HEK293 (cell line): ENCODE measurements at regions not wholly inside any gene's neighbourhood (a gene's known extent, or its start where the extent isn't known, plus 50 kb on each side); places are given as distances from the start of the nearest gene placed in this dataset.

Source experiments
- BCL11A ChIP-seq: fragments of 450-650 bp; formaldehyde crosslinking; IDR thresholded peaks from 2 replicates; pipeline ENCODE4 v1.5.1; 2016; ENCODE audit warnings: low read depth, missing biosample characterization, missing genetic modification characterization
- GLIS1 ChIP-seq: fragments of 450-650 bp; formaldehyde crosslinking; IDR thresholded peaks from 2 replicates; pipeline ENCODE4 v1.5.1; 2016; ENCODE audit warnings: missing biosample characterization, missing genetic modification characterization
- HIC1 ChIP-seq: fragments of 450-650 bp; formaldehyde crosslinking; IDR thresholded peaks from 2 replicates; pipeline ENCODE4 v1.5.1; 2016; ENCODE audit warnings: missing biosample characterization, missing genetic modification characterization
- IKZF3 ChIP-seq: fragments of 450-650 bp; IDR thresholded peaks from 2 replicates; pipeline ENCODE4 v1.5.0; 2018; ENCODE audit warnings: missing biosample characterization, mild to moderate bottlenecking, missing genetic modification characterization, moderate library complexity
- OSR2 ChIP-seq: fragments of 450-650 bp; formaldehyde crosslinking; IDR thresholded peaks from 2 replicates; pipeline ENCODE4 v1.5.1; 2016; ENCODE audit warnings: missing biosample characterization, missing genetic modification characterization
- OVOL3 ChIP-seq: fragments of 450-650 bp; formaldehyde crosslinking; IDR thresholded peaks from 2 replicates; pipeline ENCODE4 v1.5.1; 2016; ENCODE audit warnings: missing biosample characterization, missing genetic modification characterization
- REPIN1 ChIP-seq: fragments of 450-650 bp; formaldehyde crosslinking; IDR thresholded peaks from 2 replicates; pipeline ENCODE4 v1.5.1; 2017; ENCODE audit warnings: missing biosample characterization, missing genetic modification characterization, low read depth
- TCF7L2 ChIP-seq: IDR thresholded peaks from 2 replicates; pipeline ENCODE4 v1.6.1; 2011; ENCODE audit warnings: low read depth, mild to moderate bottlenecking, inconsistent platforms, low read length, moderate library complexity, borderline replicate concordance
- WT1 ChIP-seq: fragments of 450-650 bp; formaldehyde crosslinking; IDR thresholded peaks from 2 replicates; pipeline ENCODE4 v1.5.1; 2016; ENCODE audit warnings: missing biosample characterization, missing genetic modification characterization
- ZEB2 ChIP-seq: fragments of 450-650 bp; formaldehyde crosslinking; IDR thresholded peaks from 2 replicates; pipeline ENCODE4 v1.5.1; 2016; ENCODE audit warnings: missing biosample characterization, missing genetic modification characterization
- ZFHX2 ChIP-seq: fragments of 450-650 bp; formaldehyde crosslinking; conservative IDR thresholded peaks from 2 replicates; pipeline ENCODE4 v1.5.1; 2016; ENCODE audit warnings: missing biosample characterization, missing genetic modification characterization
- ZFP69B ChIP-seq: fragments of 450-650 bp; formaldehyde crosslinking; IDR thresholded peaks from 2 replicates; pipeline ENCODE4 v1.5.1; 2016; ENCODE audit warnings: missing biosample characterization, missing genetic modification characterization
- ZNF24 ChIP-seq: fragments of 450-650 bp; formaldehyde crosslinking; IDR thresholded peaks from 2 replicates; pipeline ENCODE4 v1.5.1; 2016; ENCODE audit warnings: missing biosample characterization, missing genetic modification characterization
- ZNF449 ChIP-seq: fragments of 450-650 bp; formaldehyde crosslinking; IDR thresholded peaks from 2 replicates; pipeline ENCODE4 v1.5.1; 2017; ENCODE audit warnings: missing biosample characterization, mild to moderate bottlenecking, missing genetic modification characterization, moderate library complexity
- ZNF518A ChIP-seq: fragments of 450-650 bp; formaldehyde crosslinking; conservative IDR thresholded peaks from 2 replicates; pipeline ENCODE4 v1.5.1; 2016; ENCODE audit warnings: low read depth, missing biosample characterization, missing genetic modification characterization
- ZNF580 ChIP-seq: fragments of 450-650 bp; formaldehyde crosslinking; IDR thresholded peaks from 2 replicates; pipeline ENCODE4 v1.5.1; 2016; ENCODE audit warnings: missing biosample characterization, missing genetic modification characterization
- ZNF585B ChIP-seq: fragments of 450-650 bp; formaldehyde crosslinking; IDR thresholded peaks from 2 replicates; pipeline ENCODE4 v1.5.1; 2016; ENCODE audit warnings: missing biosample characterization, missing genetic modification characterization
- ZNF629 ChIP-seq: fragments of 450-650 bp; formaldehyde crosslinking; IDR thresholded peaks from 2 replicates; pipeline ENCODE4 v1.5.1; 2017; ENCODE audit warnings: missing biosample characterization, missing genetic modification characterization
- ZSCAN30 ChIP-seq: fragments of 450-650 bp; IDR thresholded peaks from 2 replicates; pipeline ENCODE4 v1.5.1; 2018; ENCODE audit warnings: missing biosample characterization, mild to moderate bottlenecking, missing genetic modification characterization, moderate library complexity
- ZXDB ChIP-seq: fragments of 450-650 bp; formaldehyde crosslinking; IDR thresholded peaks from 2 replicates; pipeline ENCODE4 v1.5.1; 2016; ENCODE audit warnings: missing biosample characterization, missing genetic modification characterization
- TF ChIP-seq, protein P1 (sequence below): fragments of 450-650 bp; formaldehyde crosslinking; IDR thresholded peaks from 2 replicates; pipeline ENCODE4 v1.5.1; 2017; ENCODE audit warnings: missing biosample characterization, missing genetic modification characterization
- TF ChIP-seq, protein P2 (sequence below): fragments of 450-650 bp; formaldehyde crosslinking; IDR thresholded peaks from 2 replicates; pipeline ENCODE4 v1.5.1; 2016; ENCODE audit warnings: missing biosample characterization, missing genetic modification characterization

GRCh38 chr10:33388382-33388781 lies 53.9 kb upstream of the NRP1 start (continued):
- peak; percentile 94 for TF ChIP-seq BCL11A (tag by site-specific recombination)
- peak; percentile 96 for TF ChIP-seq ZXDB
- no peak for TF ChIP-seq ZNF585B (tag by site-specific recombination)
- TF ChIP-seq WT1 (tag by site-specific recombination), result peak; percentile 90
- TF ChIP-seq ZNF449 (tag by site-specific recombination), result peak; percentile 21; the same call in 1 of the 2 replicates
- TF ChIP-seq GLIS1 (tag by site-specific recombination), result peak; percentile 23; the same call in 1 of the 2 replicates
- TF ChIP-seq ZNF24 (tag by site-specific recombination), result no peak
- 0 out of 2 replicates have a peak, but pooled peaks have one; percentile 11 for TF ChIP-seq REPIN1
- 0 out of 2 replicates have a peak, but pooled peaks have one; percentile 51 for TF ChIP-seq ZFP69B (tag by site-specific recombination)
- TF ChIP-seq HIC1 (tag by site-specific recombination), result peak; percentile 85
- no peak for TF ChIP-seq ZFHX2 (tag by site-specific recombination)
- TF ChIP-seq, protein P1, sequence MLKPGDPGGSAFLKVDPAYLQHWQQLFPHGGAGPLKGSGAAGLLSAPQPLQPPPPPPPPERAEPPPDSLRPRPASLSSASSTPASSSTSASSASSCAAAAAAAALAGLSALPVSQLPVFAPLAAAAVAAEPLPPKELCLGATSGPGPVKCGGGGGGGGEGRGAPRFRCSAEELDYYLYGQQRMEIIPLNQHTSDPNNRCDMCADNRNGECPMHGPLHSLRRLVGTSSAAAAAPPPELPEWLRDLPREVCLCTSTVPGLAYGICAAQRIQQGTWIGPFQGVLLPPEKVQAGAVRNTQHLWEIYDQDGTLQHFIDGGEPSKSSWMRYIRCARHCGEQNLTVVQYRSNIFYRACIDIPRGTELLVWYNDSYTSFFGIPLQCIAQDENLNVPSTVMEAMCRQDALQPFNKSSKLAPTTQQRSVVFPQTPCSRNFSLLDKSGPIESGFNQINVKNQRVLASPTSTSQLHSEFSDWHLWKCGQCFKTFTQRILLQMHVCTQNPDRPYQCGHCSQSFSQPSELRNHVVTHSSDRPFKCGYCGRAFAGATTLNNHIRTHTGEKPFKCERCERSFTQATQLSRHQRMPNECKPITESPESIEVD (tag by site-specific recombination), result peak; percentile 100
- peak; percentile 83 for TF ChIP-seq TCF7L2
- peak; percentile 76; the same call in 1 of the 2 replicates for TF ChIP-seq ZNF629 (tag by site-specific recombination)
- peak; percentile 91 for TF ChIP-seq IKZF3
- 0 out of 2 replicates have a peak, but pooled peaks have one; percentile 23 for TF ChIP-seq ZNF518A
- peak; percentile 93 for TF ChIP-seq ZEB2
- peak; percentile 96 for TF ChIP-seq OSR2
- TF ChIP-seq ZSCAN30 (tag by site-specific recombination), result peak; percentile 91
- peak; percentile 94 for TF ChIP-seq OVOL3 (tag by site-specific recombination)
- peak; percentile 92 for TF ChIP-seq ZNF580
- TF ChIP-seq, protein P2, sequence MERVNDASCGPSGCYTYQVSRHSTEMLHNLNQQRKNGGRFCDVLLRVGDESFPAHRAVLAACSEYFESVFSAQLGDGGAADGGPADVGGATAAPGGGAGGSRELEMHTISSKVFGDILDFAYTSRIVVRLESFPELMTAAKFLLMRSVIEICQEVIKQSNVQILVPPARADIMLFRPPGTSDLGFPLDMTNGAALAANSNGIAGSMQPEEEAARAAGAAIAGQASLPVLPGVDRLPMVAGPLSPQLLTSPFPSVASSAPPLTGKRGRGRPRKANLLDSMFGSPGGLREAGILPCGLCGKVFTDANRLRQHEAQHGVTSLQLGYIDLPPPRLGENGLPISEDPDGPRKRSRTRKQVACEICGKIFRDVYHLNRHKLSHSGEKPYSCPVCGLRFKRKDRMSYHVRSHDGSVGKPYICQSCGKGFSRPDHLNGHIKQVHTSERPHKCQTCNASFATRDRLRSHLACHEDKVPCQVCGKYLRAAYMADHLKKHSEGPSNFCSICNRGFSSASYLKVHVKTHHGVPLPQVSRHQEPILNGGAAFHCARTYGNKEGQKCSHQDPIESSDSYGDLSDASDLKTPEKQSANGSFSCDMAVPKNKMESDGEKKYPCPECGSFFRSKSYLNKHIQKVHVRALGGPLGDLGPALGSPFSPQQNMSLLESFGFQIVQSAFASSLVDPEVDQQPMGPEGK, result 0 out of 2 replicates have a peak, but pooled peaks have one; percentile 23
